ENCODE measurements at regions not wholly inside any gene's neighbourhood (a gene's known extent, or its start where the extent isn't known, plus 50 kb on each side); places are given as distances from the start of the nearest gene placed in this dataset.

DNA sequence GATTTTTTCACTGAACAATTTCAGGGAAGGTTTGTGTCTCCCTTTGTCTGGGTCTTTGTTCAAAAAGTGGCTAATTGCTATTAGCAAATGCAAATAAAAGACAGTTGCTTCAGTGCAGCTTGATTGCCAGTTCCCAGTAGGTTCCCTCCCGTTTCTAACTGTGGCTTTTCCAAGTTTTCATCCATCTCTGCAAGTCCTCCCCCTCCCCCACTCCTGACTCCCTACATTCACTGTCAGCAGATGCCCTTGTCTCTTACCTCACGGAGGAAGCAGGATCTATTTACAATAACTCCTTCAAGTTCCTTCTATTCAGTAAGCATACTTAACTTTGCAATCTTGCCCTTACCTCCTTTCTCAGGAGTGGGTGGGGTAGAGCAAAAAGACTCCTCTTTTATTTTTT lies 55.4 kb upstream of the SCEL start:
- no peaks in the 10 kb centered on the region for H3K9me3 ChIP-seq
- no peak overlapping the region for H3K4me3 ChIP-seq
- no peaks in the 10 kb centered on the region for H3K36me3 ChIP-seq (ENCODE audit: low read depth)
- TF ChIP-seq, protein P1, sequence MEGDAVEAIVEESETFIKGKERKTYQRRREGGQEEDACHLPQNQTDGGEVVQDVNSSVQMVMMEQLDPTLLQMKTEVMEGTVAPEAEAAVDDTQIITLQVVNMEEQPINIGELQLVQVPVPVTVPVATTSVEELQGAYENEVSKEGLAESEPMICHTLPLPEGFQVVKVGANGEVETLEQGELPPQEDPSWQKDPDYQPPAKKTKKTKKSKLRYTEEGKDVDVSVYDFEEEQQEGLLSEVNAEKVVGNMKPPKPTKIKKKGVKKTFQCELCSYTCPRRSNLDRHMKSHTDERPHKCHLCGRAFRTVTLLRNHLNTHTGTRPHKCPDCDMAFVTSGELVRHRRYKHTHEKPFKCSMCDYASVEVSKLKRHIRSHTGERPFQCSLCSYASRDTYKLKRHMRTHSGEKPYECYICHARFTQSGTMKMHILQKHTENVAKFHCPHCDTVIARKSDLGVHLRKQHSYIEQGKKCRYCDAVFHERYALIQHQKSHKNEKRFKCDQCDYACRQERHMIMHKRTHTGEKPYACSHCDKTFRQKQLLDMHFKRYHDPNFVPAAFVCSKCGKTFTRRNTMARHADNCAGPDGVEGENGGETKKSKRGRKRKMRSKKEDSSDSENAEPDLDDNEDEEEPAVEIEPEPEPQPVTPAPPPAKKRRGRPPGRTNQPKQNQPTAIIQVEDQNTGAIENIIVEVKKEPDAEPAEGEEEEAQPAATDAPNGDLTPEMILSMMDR (IDR thresholded peaks at IDR 0.05), result no peak
- DNase-seq (no peak), ATAC-seq (no peak)
- intact Hi-C loops (cut with DNase I, micrococcal nuclease), result no loop called here
- peaks cover 4% of the 10 kb centered on the region for H3K4me1 ChIP-seq (ENCODE audit: low read depth)

DNA sequence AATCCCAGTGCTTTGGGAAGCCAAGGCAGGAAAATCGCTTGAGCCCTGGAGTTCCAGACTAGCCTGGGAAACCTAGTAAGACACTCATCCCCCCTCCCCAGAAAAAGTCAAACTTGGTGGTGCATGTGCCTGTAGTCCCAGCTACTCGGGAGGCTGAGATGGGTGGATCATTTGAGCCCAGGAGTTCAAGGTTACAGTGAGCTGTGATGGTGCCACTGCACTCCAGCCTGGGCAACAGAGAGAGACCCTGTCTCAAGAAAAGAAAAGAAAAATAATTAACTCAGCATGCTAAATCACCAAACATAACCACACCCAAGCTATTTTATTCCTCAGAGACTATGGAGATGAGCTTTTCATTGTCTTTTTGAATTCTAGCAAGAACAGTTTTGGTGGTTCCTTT lies 56.2 kb upstream of the SCEL start:
- Histone ChIP-seq H3K9me3 (no peaks in the 10 kb centered on the region), H3K36me3 (ENCODE audit: low read depth) (no peaks in the 10 kb centered on the region), H3K4me1 (ENCODE audit: low read depth) (peaks cover 4% of the 10 kb centered on the region), H3K4me3 (no peak overlapping the region)
- ATAC-seq (no peak), DNase-seq (no peak)
- intact Hi-C loops (cut with DNase I, micrococcal nuclease), result no loop called here
- TF ChIP-seq, protein P1 (IDR thresholded peaks at IDR 0.05), result no peak

DNA sequence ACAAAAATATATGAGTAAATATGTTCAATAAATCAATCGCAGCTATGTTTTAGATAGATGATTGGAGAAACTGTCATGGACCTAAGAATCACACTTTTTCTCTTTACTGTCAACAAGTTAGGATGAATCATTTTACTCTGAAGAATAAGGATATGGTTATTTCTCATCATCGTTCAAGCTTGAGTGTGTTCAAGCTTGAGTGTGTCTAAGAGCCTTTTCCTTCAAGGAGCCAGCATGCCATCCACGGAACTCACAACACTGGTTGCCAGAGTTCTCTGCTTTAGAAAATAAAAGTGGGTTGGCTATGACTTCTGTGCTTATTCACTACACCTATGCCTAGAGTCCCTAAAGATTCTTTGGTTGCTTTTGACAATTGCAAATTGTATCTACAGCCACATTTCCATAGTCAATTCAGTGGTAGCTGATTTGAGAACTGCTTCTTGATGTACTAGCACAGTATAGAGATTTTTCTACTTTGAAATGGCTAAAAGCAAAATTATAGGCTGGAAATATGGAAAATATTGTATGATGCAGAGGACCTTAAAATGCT lies 58.1 kb upstream of the SCEL start:
- intact Hi-C loops (cut with DNase I, micrococcal nuclease), result no loop called here
- H3K9me3 ChIP-seq, result no peaks in the 10 kb centered on the region

DNA sequence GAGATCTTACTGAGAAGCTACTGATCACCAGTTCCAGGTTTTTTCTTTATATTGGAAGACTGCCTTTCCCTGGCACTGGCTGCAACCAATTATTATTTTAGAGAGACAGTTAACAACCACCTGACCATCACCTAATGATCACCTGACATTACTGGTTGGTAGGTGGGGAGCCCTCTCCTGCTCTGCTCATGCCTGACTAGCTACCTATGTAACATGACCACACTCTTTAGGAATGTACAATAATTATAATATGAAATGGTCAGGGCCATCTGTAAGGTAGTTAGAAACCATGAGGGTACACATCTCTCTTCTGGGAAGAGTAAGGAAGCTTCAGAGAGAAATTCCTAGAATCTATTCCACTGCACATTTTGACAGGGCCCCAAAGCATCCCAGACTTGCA lies 59.0 kb upstream of the SCEL start:
- intact Hi-C loops (cut with DNase I, micrococcal nuclease), result no loop called here
- Histone ChIP-seq H3K4me3 (no peak overlapping the region), H3K4me1 (ENCODE audit: low read depth) (peaks cover 4% of the 10 kb centered on the region), H3K9me3 (no peaks in the 10 kb centered on the region), H3K36me3 (ENCODE audit: low read depth) (no peaks in the 10 kb centered on the region)
- ATAC-seq, result no peak
- TF ChIP-seq, protein P1 (IDR thresholded peaks at IDR 0.05), result no peak
- DNase-seq, result no peak

More for the DNA sequence above, 58.1 kb upstream of the SCEL start:
- ATAC-seq, result no peak
- H3K36me3 ChIP-seq (ENCODE audit: low read depth), result no peaks in the 10 kb centered on the region
- TF ChIP-seq, protein P1 (IDR thresholded peaks at IDR 0.05), result no peak
- peaks cover 4% of the 10 kb centered on the region for H3K4me1 ChIP-seq (ENCODE audit: low read depth)
- H3K4me3 ChIP-seq, result no peak overlapping the region
- no peak for DNase-seq

DNA sequence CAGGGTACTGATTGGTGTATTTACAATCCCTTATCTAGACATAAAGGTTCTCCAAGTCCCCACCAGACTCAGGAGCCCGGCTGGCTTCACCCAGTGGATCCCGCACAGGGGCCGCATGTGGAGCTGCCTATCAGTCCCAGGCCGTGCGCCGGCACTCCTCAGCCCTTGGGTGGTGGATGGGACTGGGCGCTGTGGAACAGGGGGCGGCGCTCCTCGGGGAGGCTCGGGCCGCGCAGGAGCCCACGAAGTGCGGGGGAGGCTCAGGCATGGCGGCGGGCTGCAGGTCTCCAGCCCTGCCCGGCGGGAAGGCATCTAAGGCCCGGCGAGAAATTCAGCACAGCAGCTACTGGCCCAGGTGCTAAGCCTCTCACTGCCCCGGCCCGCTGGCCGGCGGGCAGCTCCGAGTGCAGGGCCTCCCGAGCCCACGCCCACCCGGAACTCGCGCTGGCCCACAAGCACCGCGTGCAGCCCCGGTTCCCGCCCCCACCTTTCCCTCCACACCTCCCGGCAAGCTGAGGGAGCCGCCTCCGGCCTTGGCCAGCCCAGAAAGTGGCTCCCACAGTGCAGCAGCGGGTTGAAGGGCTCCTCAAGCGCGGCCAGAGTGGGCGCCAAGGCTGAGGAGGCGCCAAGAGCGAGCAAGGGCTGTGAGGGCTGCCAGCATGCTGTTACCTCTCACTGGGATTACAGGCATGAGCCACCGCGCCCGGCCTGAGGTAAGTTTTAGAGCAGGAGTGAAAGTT lies 60.0 kb upstream of the SCEL start:
- peaks cover 4% of the 10 kb centered on the region for H3K4me1 ChIP-seq (ENCODE audit: low read depth)
- H3K36me3 ChIP-seq (ENCODE audit: low read depth), result no peaks in the 10 kb centered on the region
- H3K4me3 ChIP-seq, result no peak overlapping the region
- intact Hi-C loops (cut with DNase I, micrococcal nuclease), result no loop called here
- TF ChIP-seq, protein P1 (IDR thresholded peaks at IDR 0.05), result no peak
- ATAC-seq (no peak), DNase-seq (no peak)
- H3K9me3 ChIP-seq, result no peaks in the 10 kb centered on the region

All from mucosa of descending colon (tissue), 3 donors.